H1 (cell line): ENCODE measurements at regions not wholly inside any gene's neighbourhood (a gene's known extent, or its start where the extent isn't known, plus 50 kb on each side); places are given as distances from the start of the nearest gene placed in this dataset.
A peak's percentile ranks its signal among the peaks of the same experiment; 100 is the strongest.

Experiments
- CTCF ChIA-PET: fragments of 300-600 bp; sonication (Branson Sonifier 250); formaldehyde crosslinking; loops from one replicate; lab custom pipeline; 2021; ENCODE audit not compliant: partially characterized antibody; lab: Charles Lee
- POLR2A ChIA-PET: fragments of 300-600 bp; sonication (Branson Sonifier 250); formaldehyde crosslinking; loops from one replicate; lab custom pipeline; 2021; ENCODE audit warnings: inconsistent platforms; ENCODE audit not compliant: partially characterized antibody; lab: Charles Lee
- DNase-seq, 2 experiments: peaks; one replicate each; pipeline versions ENCODE4 v3.0.0 to v3.0.0-alpha.2; 2010 to 2022; ENCODE audit warnings: low spot score in 2 of 2, low read depth in 1 of 2, mixed read lengths in 1 of 2
- FAIRE-seq: peaks from 2 replicates; lab custom pipeline; 2011; peaks lifted over from hg19 to GRCh38; lab: Jason Lieb, UNC
- H2AFZ ChIP-seq: 2 replicates; pipeline ENCODE4 v1.8.1; 2012; ENCODE audit warnings: low read length, inconsistent platforms
- H2AK5ac ChIP-seq: 2 replicates; pipeline ENCODE4 v1.6.1; 2013; ENCODE audit warnings: low read depth, low read length
- H2BK120ac ChIP-seq: replicated peaks from 2 replicates; pipeline ENCODE3; 2013; ENCODE audit warnings: low read depth, low read length, inconsistent platforms
- H2BK12ac ChIP-seq: 2 replicates; pipeline ENCODE4 v1.6.1; 2013; ENCODE audit warnings: low read depth, low read length
- H2BK15ac ChIP-seq: 2 replicates; pipeline ENCODE4 v1.6.1; 2013; ENCODE audit warnings: low read length
- H2BK20ac ChIP-seq: 2 replicates; pipeline ENCODE4 v1.6.1; 2013; ENCODE audit warnings: low read length
- H2BK5ac ChIP-seq: 2 replicates; pipeline ENCODE4 v1.6.1; 2013; ENCODE audit warnings: low read depth, low read length
- H3K14ac ChIP-seq: 2 replicates; pipeline ENCODE4 v1.6.1; 2013; ENCODE audit warnings: inconsistent platforms; ENCODE audit not compliant: insufficient read length
- H3K18ac ChIP-seq: 2 replicates; pipeline ENCODE4 v1.6.1; 2013; ENCODE audit warnings: low read length; ENCODE audit errors: extremely low read depth
- H3K23ac ChIP-seq: 2 replicates; pipeline ENCODE4 v1.6.1; 2013; ENCODE audit warnings: inconsistent platforms; ENCODE audit not compliant: insufficient read length
- H3K23me2 ChIP-seq: 2 replicates; pipeline ENCODE4 v1.6.1; 2013; ENCODE audit warnings: low read depth, low read length
- H3K27ac ChIP-seq: 2 replicates; pipeline ENCODE4 v1.6.1; 2011; ENCODE audit warnings: low read depth, low read length, inconsistent platforms
- H3K27me3 ChIP-seq, 4 experiments: replicated peaks in 1 of 4; 1 replicate in 1 of 4; 2 replicates in 3 of 4; pipeline versions ENCODE4 v1.6.1 to v1.8.1; 2011 to 2013; ENCODE audit warnings: low read length in 3 of 4, mild to moderate bottlenecking in 3 of 4, inconsistent platforms in 2 of 4, mixed read lengths in 2 of 4, moderate library complexity in 1 of 4; ENCODE audit not compliant: control insufficient read depth in 3 of 4, insufficient read depth in 3 of 4; ENCODE audit errors: extremely low read depth in 1 of 4
- H3K36me3 ChIP-seq, 4 experiments: 2 replicates each; pipeline versions ENCODE4 v1.6.1 to v1.8.1; 2011 to 2013; ENCODE audit warnings: mild to moderate bottlenecking in 4 of 4, low read length in 3 of 4, moderate library complexity in 2 of 4, control low read depth in 1 of 4, inconsistent platforms in 1 of 4; ENCODE audit not compliant: insufficient read depth in 4 of 4, control insufficient read depth in 2 of 4
- H3K4ac ChIP-seq: replicated peaks from 2 replicates; pipeline ENCODE3; 2013; ENCODE audit warnings: low read length, low read depth, mixed read lengths, inconsistent platforms; ENCODE audit not compliant: insufficient read length
- H3K4me1 ChIP-seq, 4 experiments: replicated peaks in 1 of 4; 1 replicate in 1 of 4; 2 replicates in 3 of 4; pipeline versions ENCODE4 v1.6.1 to v1.8.1; 2011 to 2013; ENCODE audit warnings: low read length in 3 of 4, inconsistent platforms in 2 of 4, mixed read lengths in 1 of 4; ENCODE audit not compliant: insufficient read depth in 4 of 4, control insufficient read depth in 3 of 4
- H3K4me2 ChIP-seq, 2 experiments: 2 replicates each; pipeline versions ENCODE4 v1.6.1 to v1.8.1; 2011 to 2013; ENCODE audit warnings: low read depth in 2 of 2, low read length in 2 of 2, control low read depth in 1 of 2, inconsistent platforms in 1 of 2, mild to moderate bottlenecking in 1 of 2; ENCODE audit not compliant: insufficient read depth in 1 of 2
- H3K4me3 ChIP-seq, 4 experiments: fragments of 200-600, 300-600 bp in 1 of 4; sonication (generic), shearing (Covaris generic), sonication (Bioruptor Twin) in 1 of 4; 2 replicates each; pipeline versions ENCODE4 v1.5.1 to v1.8.1; 2011 to 2016; ENCODE audit warnings: low read length in 4 of 4, low read depth in 3 of 4, control low read depth in 2 of 4, inconsistent platforms in 2 of 4, mild to moderate bottlenecking in 2 of 4, mixed read lengths in 1 of 4, moderate library complexity in 1 of 4; ENCODE audit not compliant: insufficient read depth in 2 of 4; ENCODE audit errors: extremely low read depth in 1 of 4
- H3K56ac ChIP-seq: replicated peaks from 2 replicates; pipeline ENCODE3; 2013; ENCODE audit warnings: low read depth, mild to moderate bottlenecking, mixed read lengths, low read length, inconsistent platforms; ENCODE audit not compliant: insufficient read length
- H3K79me1 ChIP-seq: 2 replicates; pipeline ENCODE4 v1.6.1; 2013; ENCODE audit warnings: low read depth, low read length, control low read depth
- H3K79me2 ChIP-seq, 2 experiments: 2 replicates each; pipeline versions ENCODE4 v1.6.1 to v1.8.1; 2012 to 2013; ENCODE audit warnings: low read length in 2 of 2, mild to moderate bottlenecking in 2 of 2, inconsistent platforms in 1 of 2; ENCODE audit not compliant: insufficient read depth in 2 of 2, control insufficient read depth in 1 of 2
- H3K9ac ChIP-seq, 4 experiments: replicated peaks in 1 of 4; 1 replicate in 1 of 4; 2 replicates in 3 of 4; pipeline versions ENCODE4 v1.6.1 to v1.8.1; 2011 to 2013; ENCODE audit warnings: low read depth in 3 of 4, low read length in 3 of 4, control low read depth in 2 of 4, mild to moderate bottlenecking in 2 of 4, moderate library complexity in 2 of 4, inconsistent platforms in 1 of 4; ENCODE audit errors: extremely low read depth in 1 of 4
- H3K9me3 ChIP-seq, 2 experiments: 2 replicates each; pipeline versions ENCODE4 v1.6.1 to v1.8.1; 2012 to 2013; ENCODE audit warnings: mild to moderate bottlenecking in 2 of 2, moderate library complexity in 2 of 2, control low read depth in 1 of 2, inconsistent platforms in 1 of 2, low read depth in 1 of 2, low read length in 1 of 2, mixed read lengths in 1 of 2; ENCODE audit not compliant: insufficient read depth in 2 of 2
- H4K20me1 ChIP-seq, 2 experiments: replicated peaks in 1 of 2; 2 replicates each; pipeline versions ENCODE3 to v1.8.1; 2011 to 2013; ENCODE audit warnings: inconsistent platforms in 2 of 2, low read length in 2 of 2, mild to moderate bottlenecking in 1 of 2; ENCODE audit not compliant: insufficient read depth in 2 of 2, control insufficient read depth in 1 of 2
- H4K5ac ChIP-seq: 2 replicates; pipeline ENCODE4 v1.6.1; 2013; ENCODE audit warnings: low read length, low read depth, mixed read lengths, inconsistent platforms; ENCODE audit not compliant: insufficient read length
- H4K8ac ChIP-seq: 2 replicates; pipeline ENCODE4 v1.8.0; 2013; ENCODE audit warnings: mild to moderate bottlenecking, moderate library complexity, low read length, inconsistent platforms; ENCODE audit not compliant: insufficient read depth; ENCODE audit errors: extremely low read depth
- H4K91ac ChIP-seq: replicated peaks from 2 replicates; pipeline ENCODE3; 2013; ENCODE audit warnings: low read length, mixed read lengths, inconsistent platforms; ENCODE audit not compliant: insufficient read length
- EGR1 ChIP-seq: IDR thresholded peaks from 2 replicates; pipeline ENCODE4 v1.6.1; 2011; ENCODE audit warnings: low read depth, low read length, borderline replicate concordance
- HDAC2 ChIP-seq, 2 experiments: fragments of 300-600 bp in 1 of 2; sonication (generic) in 1 of 2; IDR thresholded peaks; 2 replicates each; pipeline ENCODE4 v1.6.1; 2011 to 2012; ENCODE audit warnings: low read depth in 2 of 2, low read length in 2 of 2, mild to moderate bottlenecking in 2 of 2, moderate library complexity in 2 of 2, borderline replicate concordance in 1 of 2, inconsistent platforms in 1 of 2
- PHF8 ChIP-seq: fragments of 200-600 bp; sonication (generic); conservative IDR thresholded peaks from 2 replicates; pipeline ENCODE4 v1.7.1; 2012; ENCODE audit warnings: low read depth, mild to moderate bottlenecking, inconsistent platforms, low read length, moderate library complexity
- WGBS, 2 experiments: shearing (Covaris generic) in 1 of 2; methylation state at CpG; one replicate each; pipeline versions ENCODE4 v1.1.6 to v1.1.7; 2013 to 2015; ENCODE audit warnings: low lambda C conversion rate in 2 of 2, mixed read lengths in 2 of 2, inconsistent platforms in 1 of 2, low coverage in 1 of 2, missing lambda C conversion rate in 1 of 2; ENCODE audit not compliant: insufficient replicate concordance in 2 of 2, insufficient coverage in 1 of 2, insufficient read length in 1 of 2; ENCODE audit errors: extremely low coverage in 1 of 2, missing lambda C conversion rate in 1 of 2; 5-methylcytosine and 5-hydroxymethylcytosine counted together

DNA sequence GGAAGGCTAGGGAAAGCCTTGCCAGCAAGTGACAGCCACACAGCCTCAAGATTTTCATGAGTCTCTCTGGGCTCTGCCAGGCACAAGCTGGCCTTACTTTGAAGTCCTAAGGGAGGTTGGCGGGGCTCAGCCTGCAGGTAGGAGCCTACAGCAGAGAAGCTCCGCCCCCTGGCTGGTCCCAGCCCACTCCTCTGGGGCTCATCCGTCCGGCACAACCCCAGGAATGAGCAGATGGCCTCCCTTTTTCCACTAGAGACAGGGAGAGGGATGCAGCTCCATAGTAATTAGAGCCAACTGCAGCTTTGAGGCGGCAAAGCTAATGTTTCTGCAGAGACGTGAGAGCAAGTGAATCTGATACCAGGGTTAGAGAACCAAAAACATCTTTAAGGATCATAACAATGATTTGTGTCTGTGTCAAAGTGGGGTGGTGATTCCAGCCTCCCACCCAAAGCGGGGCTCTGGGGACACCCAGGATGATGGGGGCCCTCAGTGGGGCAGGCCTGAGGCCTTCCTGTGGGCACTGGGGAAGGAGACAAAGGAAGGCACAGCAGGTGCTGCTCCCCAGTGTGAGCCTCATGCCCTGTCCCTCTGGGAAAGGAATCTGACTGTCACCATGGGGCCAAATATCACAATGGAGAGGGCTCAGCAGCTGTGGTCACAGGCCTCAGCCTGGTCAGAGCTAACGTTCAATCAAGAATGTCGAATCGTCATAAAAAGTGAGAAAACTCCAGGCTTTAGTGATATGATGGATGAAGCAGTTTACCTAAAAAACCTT lies 61.5 kb downstream of the RBFOX3 start:
- H3K9ac ChIP-seq: no peak overlapping the region
- no peak overlapping the region for H2BK15ac ChIP-seq
- no peak overlapping the region for H3K14ac ChIP-seq
- no peak overlapping the region for H4K5ac ChIP-seq
- H3K4me3 ChIP-seq: no peak overlapping the region
- no peak for FAIRE-seq
- peaks cover 0 to 10% (median 4%) of the 10 kb centered on the region in 4 experiments; a peak in 6 of 7 replicates for H3K4me1 ChIP-seq
- H3K23me2 ChIP-seq: peaks cover 5% of the 10 kb centered on the region; the same call in 1 of the 2 replicates
- H3K79me2 ChIP-seq: no peaks in the 10 kb centered on the region
- ChIA-PET POLR2A (no interaction called here), CTCF (interaction anchor here (0.7 to 1.9 kb wide), 5 partner anchors 8 to 122 kb away, joined by 3 to 5 read pairs (median 3); no protein-coding TSS in a partner anchor)
- H2AFZ ChIP-seq: no peak overlapping the region
- 0 out of 2 replicates have a peak overlapping the region, but pooled peaks have one; percentile 75 for H2AK5ac ChIP-seq
- no peak overlapping the region for H2BK20ac ChIP-seq
- H3K4me2 ChIP-seq: peak overlapping the region; percentile 6 to 19; a peak in 2 of 4 replicates
- H4K91ac ChIP-seq: peak overlapping the region; percentile 20
- H3K27me3 ChIP-seq: no peaks in the 10 kb centered on the region
- H3K27ac ChIP-seq: no peak overlapping the region
- H2BK120ac ChIP-seq: no peak overlapping the region
- H3K18ac ChIP-seq: no peak overlapping the region
- H2BK12ac ChIP-seq: peak overlapping the region; percentile 39; the same call in 1 of the 2 replicates
- H3K23ac ChIP-seq: no peak overlapping the region
- H3K9me3 ChIP-seq: no peaks in the 10 kb centered on the region; a peak in 1 of 4 replicates
- no peak overlapping the region for H4K8ac ChIP-seq
- no peaks in the 10 kb centered on the region for H3K36me3 ChIP-seq
- no peaks in the 10 kb centered on the region for H4K20me1 ChIP-seq
- no peak overlapping the region for H2BK5ac ChIP-seq
- H3K56ac ChIP-seq: no peak overlapping the region
- TF ChIP-seq EGR1 (no peak), PHF8 (no peak), HDAC2 (IDR thresholded peaks at IDR 0.05; ENCODE audit: borderline replicate concordance in 1 of 2, low read depth in 2 of 2, low read length in 2 of 2) (no peak)
- 59% methylated on average over 10 of the region's 10 CpGs; no CpG with 5 or more reads in 1 of the 2 experiments for WGBS, 2 experiments
- DNase-seq: peak in 1 of 2 experiments; percentile 63
- no peak overlapping the region for H3K4ac ChIP-seq
- no peaks in the 10 kb centered on the region for H3K79me1 ChIP-seq
